Stimulated activated CD4-positive, alpha-beta T cell treated with anti-CD3 and anti-CD28 coated beads, Interleukin-2, amount 100 ng/mL, for 24 hours (primary cell): ENCODE measurements at regions not wholly inside any gene's neighbourhood (a gene's known extent, or its start where the extent isn't known, plus 50 kb on each side); places are given as distances from the start of the nearest gene placed in this dataset.
A peak's percentile ranks its signal among the peaks of the same experiment; 100 is the strongest.
"Not testable (repeated sequence)": the region's sequence is repeated elsewhere in the genome, so short reads cannot be mapped to it uniquely, and the experiment has no call there.

Source experiments
- DNase-seq, 2 donors: peaks; one replicate each; pipeline ENCODE4 v3.0.0-alpha.2; 2020

DNA sequence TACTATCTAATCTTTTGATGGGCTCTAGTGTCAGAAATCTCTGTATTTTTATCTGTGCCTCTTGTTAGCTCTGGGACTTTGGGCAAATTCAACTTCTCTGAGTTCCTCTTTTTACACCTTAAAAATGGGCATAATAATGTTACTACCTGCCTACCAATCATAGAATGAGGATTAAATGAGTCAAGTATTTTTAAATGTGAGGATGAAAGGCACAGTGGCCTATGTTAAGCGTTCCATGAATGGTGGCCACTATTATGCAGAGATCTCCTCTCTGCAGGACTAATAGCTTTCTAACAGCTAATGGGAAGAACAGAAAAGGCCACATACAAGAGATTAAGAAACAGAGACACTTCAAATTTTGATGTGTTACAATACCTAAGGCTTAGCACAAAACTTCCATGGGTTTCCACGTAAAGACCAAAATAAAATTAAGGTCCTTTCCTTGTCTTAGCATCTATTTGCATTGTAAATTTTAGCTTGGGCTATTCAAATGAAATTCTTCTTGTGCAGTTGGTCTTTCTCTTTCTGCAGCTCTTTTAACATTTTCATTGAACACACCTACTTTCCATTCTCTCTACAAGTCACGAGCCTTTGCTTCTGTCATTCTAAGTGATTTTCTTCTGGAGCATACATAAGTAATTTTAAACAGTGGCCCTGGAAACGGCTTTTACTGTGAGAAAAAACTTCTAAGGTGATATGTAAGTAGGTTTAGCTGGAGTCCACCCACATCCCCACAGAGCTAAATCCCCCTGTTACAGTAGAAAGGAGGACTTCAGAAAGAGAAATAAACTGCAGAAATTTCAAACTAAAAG is 117.9 kb upstream of the MED14 start:
- DNase-seq, result no peak

DNA sequence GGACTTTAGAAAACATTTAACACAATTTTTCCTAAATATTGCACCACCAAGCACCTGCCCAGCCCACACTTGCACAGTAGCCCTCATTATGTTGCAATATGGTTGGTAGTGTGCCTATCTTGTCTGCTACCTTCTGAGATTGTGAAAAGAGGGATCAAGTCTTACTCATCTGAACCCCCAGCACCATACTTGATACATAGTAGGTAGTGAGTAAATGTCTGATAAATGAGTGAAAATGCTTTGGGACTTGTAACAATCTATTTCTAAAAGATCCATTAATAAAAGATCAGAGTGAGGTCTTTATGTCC is 118.4 kb upstream of the MED14 start:
- no peak for DNase-seq

DNA sequence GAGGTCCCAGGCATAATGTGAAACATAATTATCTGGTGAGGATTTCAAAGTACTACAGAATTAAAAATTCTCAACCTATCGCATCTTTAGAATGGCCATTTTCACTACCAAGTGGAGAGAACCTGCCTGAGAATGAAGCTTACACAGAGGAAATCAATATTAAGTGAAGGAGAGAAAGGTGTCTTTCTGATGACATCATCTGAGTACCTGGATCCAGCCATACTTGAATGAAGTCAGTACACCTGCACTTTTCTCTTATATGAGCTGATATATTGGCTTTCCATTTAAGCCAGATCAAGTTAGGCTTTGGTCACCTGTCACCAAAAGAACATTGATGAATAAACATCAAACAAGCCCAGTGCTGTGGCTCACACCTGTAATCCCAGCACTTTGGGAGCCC is 118.9 kb upstream of the MED14 start:
- DNase-seq, result no peak

DNA sequence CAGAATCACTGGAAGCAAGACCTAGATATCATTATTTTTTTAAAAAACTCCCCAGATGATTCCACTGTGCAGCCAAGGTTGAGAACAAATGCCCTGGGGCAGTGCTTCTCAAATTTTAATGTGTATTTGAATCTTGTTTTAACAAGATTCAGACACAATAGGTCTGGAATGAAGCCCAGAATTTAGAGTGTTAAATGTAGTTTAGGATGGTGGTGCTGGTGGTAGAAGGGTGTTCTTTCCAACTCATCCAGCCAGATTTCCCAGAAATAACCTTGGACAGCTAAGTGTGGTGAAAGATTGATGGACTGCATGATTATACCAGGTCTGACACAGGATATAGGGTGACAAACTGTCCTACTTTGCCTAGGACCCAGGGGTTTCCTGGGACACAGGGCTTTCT is 120.1 kb upstream of the MED14 start:
- DNase-seq, result no peak

DNA sequence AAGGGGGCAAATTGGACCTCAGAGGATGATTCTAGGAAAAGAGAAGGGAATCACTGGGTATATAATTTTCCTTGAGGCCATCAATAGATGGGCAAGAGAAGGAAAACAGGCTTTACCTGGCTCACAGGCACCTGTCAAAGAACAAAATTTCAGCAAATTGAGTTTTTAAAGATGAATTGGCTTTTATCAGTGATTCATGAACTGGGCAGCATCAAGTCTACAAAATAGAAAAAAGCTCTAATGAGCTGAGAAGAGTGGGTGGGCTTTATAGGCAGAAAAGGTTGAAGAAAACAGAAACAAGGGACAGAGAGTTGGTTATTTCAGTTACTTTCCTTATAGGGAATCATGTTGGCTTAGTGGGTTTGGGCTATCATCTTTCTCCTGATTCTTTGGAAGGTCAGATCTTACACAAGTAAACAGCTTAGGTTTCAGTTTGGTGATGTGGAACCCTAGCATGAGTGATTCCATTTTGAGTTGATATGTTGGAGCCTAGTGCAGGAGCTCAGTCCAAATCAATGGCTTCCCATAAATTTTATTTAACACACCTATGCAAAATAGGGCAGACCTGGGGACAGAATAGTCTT is 120.7 kb upstream of the MED14 start:
- DNase-seq, result no peak

DNA sequence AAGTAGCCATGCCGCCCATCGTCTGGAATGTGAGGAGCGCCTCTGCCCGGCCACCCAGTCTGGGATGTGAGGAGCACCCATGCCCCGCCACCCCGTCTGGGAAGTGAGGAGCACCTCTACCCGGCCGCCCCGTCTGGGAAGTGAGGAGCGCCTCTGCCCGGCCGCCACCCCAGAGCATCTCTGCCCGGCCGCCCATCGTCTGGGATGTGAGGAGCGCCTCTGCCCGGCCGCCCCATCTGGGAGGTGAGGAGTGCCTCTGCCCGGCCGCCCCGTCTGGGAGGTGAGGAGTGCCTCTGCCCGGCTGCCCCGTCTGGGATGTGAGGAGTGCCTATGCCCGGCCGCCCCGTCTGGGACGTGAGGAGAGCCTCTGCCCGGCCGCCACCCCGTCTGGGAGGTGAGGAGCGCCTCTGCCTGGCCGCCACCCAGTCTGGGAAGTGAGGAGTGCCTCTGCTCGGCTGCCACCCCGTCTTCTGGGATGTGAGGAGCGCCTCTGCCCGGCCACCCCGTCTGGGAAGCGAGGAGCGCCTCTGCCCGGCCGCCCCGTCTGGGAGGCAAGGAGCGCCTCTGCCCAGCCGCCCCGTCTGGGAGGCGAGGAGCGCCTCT is 126.7 kb upstream of the MED14 start:
- DNase-seq, result not testable (repeated sequence)

DNA sequence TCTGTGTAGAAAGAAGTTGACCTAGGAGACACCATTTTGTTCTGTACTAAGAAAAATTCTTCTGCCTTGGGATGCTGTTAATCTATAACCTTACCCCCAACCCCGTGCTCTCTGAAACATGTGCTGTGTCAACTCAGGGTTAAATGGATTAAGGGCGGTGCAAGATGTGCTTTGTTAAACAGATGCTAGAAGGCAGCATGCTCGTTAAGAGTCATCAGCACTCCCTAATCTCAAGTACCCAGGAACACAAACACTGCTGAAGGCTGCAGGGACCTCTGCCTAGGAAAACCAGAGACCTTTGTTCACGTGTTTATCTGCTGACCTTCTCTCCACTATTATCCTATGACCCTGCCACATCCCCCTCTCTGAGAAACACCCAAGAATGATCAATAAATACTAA is 127.9 kb upstream of the MED14 start:
- DNase-seq, result not testable (repeated sequence)

DNA sequence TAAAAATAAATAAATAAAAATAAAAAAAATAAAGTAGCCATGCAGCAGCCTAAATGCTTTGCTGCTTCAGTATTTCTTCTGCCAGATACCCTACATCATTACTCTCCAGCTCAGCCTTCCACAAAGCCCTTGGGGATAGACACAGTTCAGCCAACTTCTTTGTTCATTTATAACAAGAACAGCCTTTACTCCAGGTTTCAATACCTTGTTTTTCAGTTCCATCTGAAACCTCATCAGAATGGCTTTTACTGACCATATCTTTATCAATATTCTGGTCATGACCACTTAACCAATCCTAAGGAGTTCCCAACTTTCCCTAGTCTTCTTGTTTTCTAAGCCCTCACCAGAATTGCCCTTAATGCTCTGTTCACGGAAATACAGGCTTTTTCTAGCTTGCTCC is 128.3 kb upstream of the MED14 start:
- DNase-seq, result no peak

DNA sequence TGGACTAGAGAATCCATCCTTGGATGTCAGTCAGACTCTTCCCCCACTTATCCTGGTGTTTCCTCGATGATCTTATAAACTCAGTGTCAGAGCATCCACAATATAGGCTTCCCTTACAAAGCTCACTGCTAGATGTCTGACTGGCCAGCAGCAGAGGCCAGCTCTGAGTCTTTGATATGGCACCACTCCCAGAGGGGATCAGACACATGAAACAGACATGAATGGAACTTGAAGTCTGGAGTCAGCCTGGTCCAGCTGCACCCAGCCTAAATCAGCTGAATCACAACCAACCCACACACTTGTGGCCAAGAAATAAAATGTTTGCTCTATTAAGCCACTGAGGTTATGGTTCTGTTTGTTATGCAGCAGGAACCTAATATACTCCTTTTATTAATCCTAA is 129.6 kb upstream of the MED14 start:
- no peak for DNase-seq

DNA sequence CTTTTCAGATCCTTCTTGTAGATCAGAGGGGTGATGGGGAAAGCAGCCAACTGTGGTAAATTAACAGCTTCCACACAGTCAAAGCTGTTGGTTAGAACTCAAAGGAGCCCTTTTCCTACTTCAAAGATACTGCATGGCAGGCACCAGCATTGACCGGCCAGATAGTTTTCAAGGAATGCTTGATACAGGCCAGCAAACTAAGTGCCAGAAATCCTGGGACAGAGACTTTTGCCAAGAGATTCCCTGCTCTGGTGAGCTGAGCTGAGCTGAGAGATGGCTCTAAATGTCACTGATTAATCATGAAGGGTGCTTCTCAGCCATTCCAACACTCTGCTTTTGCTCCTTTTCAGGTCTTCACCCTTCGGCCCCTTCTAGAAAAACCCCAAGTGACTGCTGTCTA is 131.6 kb upstream of the MED14 start:
- no peak for DNase-seq

DNA sequence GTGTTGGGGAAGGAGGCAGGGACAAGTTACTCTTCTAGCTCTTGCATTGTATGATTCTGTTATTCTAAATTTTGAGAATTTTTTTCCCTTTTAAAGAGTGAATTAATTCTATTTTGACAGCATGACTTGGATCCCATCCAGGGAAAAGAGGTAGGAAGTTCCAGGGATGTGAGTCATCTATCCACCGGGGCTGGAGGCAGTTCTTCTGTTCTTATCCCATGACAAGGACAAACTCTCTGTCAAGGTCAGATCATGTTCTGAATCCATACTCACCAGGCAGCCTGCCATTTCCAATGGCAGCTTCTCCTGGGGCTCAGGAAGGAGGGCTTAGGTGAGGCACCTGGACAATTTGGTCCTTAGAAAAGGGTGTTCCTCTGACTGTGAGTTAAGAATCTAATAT is 132.0 kb upstream of the MED14 start:
- DNase-seq, result no peak

DNA sequence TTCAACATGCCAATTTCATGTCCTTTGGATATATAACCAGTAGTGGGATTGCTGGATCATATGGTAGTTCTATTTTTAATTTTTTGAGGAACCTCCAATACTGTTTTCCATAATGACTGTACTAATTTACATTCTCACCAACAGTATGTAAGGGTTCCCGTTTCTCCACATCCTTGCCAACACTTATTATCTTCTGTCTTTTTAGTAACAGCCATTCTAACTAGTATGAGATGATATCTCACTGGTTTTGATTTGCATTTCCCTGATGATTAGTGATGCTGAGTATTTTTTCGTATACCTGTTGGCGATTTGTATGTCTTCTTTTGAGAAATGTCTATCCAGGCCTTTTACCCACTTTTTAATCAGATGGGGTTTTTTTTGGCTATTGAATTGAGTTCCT is 133.5 kb upstream of the MED14 start:
- DNase-seq, result no peak

DNA sequence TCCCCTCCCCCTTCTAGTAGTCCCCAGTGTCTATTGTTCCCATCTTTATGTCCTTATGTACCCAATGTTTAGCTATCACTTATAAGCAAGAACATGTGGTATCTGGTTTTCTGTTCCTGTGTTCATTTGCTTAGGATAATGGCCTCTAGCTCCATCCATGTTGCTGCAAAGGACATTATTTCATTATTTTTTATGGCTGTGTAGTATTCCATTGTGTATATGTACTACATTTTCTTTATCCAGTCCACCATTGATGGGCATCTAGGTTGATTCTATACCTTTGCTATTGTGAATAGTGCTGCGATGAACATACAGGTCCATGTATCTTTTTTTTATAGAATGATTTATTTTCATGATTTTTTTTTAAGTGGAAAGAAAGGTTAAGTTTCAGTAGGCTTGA is 135.6 kb upstream of the MED14 start:
- not testable (repeated sequence) for DNase-seq

DNA sequence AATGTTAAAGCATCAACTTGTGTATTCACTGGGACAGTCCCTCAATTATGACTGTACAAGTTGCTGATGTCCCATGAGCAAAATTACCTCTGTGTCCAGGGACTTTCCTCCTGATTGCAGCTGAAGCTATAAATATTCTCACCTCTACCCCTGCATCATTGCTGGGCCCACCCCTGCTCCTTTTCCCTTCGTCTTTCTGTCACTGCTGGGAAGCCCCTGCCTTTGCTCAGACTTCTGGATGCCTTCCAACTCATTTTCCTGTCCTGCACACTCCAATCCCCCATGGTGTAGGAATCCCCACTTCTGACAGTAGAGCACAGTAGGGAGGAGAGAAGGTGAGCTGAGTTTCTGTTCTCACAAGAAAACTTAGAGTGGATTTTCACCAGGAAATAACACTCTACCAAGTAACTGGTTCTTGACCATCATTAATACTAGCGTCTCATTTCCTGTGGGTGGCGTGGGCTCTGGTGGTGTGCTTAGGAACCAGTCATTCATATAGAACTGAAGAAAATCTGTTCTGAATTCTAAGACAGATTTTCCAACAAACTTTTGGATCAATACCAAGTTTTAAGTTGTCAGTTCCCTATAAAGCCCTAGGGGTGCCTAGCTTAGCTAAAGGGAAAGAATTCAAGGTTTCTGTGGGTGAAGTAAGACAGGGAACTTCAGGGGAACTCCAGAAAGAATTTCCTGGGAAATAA is 136.2 kb upstream of the MED14 start:
- peak; percentile 10 to 16 for DNase-seq

DNA sequence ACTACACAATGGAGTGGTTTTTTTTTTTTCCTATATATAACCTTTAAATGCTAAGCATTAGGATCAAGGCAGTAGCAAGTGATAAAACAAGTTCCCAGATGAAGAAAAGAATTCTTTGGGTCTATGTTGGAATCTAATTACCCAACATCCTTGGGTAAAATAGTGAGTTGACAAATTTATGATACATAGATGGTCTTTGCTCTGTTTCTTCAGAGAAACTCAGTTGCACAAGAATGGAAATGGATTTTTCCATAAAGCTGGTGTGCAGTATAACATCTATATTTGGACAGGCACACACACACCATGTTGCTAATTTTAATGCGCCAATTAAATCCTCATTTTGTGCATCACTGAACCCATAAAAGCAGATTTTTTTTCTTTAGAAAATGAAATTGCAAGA is 137.0 kb upstream of the MED14 start:
- no peak for DNase-seq

DNA sequence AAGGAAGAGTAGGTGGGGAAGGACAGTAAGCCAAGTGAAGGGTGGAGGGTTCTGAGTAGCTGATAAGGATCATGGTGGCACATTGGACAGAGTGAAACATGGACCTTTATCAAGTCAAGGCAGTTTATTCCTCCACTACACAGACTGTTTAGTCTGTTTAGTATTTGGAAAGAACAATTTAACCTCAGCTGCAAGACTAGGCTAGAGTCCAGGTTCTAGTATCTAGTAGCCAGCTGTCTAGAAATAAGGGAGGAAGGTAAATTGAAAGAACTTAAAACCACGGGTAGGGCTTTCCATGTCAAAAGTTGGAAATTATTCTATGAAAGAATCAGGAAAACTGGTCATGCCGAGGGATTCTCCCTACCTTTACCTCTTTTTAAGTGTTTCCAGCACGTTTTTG is 140.1 kb upstream of the MED14 start:
- no peak for DNase-seq

DNA sequence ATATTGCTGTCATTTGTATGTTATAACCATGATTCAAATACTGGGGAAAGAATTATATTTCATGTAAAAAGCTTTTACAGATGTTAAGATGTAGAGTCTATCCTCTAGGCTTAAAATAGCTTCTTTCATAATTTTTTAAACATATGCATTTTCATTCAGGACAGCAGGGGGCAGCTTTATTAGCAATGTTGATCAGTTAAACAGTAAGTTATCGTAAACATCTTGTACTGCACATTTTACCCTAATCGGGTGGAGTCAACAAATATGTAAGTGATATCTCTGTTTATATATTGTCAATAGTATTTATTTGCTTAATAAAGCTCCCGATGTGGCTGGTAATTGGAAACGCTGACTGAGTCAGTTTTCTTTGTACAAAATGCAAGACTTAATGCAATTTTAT is 142.5 kb upstream of the MED14 start:
- no peak for DNase-seq

DNA sequence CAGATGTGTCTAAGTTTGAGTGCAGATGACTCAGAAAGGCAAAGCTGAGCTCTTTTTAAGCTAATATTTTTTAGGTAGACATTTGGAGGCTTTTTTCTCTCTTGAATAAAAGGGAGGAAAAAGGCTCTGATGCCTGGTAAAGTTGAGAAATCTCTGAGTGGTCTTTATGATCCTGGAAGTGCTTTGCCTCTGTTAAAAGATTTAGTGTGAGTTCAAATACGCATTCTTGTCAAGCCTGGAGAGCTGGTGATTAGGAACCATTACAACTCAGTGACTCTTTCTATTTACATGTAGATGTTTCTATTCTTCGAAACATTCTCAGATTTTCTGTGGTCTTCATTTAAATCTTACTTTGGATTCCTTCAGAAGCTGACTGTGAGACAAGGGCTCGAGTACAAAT is 143.4 kb upstream of the MED14 start:
- DNase-seq, result no peak

DNA sequence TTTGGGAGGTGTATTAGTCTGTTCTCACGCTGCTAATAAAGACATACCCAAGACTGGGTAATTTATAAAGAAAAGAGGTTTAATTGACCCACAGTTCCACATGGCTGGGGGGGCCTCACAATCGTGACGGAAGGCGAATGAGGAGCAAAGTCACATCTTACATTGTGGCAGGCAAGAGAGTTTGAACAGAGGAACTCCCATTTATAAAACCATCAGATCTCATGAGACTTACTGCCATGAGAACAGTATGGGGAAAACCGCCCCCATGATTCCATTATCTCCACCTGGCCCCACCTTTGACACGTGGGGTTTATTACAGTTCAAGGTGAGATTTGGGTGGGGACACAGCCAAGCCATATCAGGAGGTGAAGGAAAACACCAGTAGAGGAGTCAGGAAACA is 143.8 kb upstream of the MED14 start:
- not testable (repeated sequence) for DNase-seq

DNA sequence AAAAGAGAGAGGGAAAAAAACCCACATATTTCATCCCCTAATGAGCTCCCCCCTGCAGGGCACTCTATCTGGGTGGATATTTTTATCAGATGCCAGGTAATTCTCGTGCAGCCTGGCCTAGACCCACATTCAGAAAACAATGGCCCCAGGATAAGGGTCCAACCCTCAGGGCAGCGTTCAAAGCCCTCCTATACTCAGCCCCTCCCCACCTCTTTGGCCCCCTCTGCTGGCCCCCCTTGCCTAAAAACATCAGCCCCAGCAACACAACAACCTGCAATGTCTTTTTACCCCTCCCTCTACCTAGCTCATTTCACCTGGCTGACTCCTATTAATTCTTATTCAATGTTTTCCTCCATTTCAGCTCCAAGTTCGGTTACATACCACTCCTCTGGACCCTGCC is 145.4 kb upstream of the MED14 start:
- no peak for DNase-seq

DNA sequence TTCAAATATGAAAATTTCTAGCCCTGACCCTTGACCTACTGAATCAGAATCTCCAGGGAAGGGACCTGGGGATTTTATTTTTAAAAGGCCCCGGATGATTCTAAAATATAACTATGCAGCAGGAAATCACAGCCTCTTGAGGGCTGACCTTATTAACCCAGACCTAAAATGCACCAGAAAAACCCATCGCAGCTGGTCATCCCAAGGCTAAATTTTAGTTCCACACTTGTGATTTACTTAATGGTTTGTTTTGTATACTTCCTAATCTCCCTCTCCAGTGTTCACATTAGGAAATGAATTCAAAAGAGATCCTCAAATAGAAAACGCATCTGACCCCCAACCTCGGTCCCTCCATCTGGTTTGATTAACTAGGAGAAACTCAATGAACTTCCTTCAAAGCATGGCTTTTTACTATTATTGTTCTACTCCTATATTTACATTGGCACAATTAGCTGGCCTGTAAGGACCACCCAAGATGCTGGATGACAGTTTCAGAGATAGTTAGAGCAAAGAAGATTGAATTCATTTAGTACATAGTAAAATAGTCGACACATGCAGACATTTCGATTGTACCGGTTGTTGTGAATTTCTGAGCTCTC is 147.8 kb upstream of the MED14 start:
- no peak for DNase-seq

DNA sequence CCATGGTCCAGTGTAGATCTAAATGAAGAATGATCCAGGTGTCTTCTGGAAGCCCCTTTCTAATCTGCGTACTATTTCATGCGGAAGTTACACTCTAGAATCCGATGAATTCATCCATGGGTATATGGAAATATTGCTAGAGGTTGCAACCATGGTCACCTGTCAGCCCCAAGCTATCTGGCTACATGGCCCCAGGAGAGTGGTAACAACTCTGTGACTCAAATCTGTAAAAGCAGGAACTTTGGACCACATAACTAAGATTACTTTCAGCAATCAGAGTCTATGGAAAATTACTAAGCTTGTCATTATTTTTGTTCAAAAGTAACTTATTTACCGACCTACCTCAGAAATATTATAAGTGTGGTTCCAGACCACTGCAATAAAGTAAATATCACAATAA is 150.6 kb upstream of the MED14 start:
- DNase-seq, result no peak

DNA sequence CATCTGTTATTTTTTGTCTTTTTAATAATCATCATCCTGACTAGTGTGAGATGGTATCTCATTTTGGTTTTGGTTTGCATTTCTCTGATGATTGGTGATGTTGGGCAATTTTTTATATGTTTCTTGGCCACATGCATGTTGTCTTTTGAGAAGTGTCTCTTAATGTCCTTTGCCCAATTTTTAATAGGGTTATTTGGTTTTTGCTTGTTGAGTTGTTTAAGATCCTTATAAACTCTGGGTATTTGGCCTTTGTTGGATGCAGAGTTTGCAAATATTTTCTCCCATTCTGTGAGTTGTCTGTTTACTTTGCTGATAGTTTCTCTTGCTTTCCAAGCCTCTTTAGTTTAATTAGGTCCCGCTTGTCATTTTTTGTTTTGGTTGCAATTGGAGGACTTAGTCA is 152.1 kb upstream of the MED14 start:
- DNase-seq, result no peak

DNA sequence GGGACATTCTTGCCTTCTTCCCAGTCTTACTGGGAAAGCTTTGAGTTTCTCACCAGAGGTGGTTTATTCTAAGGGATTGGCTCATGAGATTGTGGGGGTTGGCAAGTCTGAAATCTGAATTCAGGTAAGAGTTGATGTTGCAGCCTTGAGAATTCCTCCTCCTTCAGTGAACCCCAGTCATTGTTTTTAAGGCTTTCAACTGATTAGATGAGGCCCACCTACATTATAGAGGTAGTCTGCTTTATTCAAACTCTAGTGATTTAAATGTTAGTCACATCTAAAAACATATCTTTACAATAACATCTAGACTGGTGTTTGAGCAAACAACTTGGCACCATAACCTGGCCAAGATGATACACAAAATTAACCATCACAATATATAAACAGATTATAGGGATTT is 156.5 kb upstream of the MED14 start:
- DNase-seq, result no peak
